ENCODE measurements at regions not wholly inside any gene's neighbourhood (a gene's known extent, or its start where the extent isn't known, plus 50 kb on each side); places are given as distances from the start of the nearest gene placed in this dataset.

GRCh38 chr1:217011097-217011496, 287.9 kb upstream of the ESRRG start:
- Histone ChIP-seq H3K9me3 (ENCODE audit: control insufficient read depth, insufficient read depth, low read length) (no peaks in the 10 kb centered on the region), H3K36me3 (ENCODE audit: control insufficient read depth, low read length) (no peaks in the 10 kb centered on the region), H3K9me2 (replicated peaks; ENCODE audit: control insufficient read depth, low read length) (no peaks in the 10 kb centered on the region), H3F3A (ENCODE audit: control insufficient read depth, insufficient read depth) (no peaks in the 10 kb centered on the region), H3K4me3 (ENCODE audit: low read length) (no peak overlapping the region), H4K20me1 (ENCODE audit: control insufficient read depth, insufficient read depth, low read depth, low read length) (no peaks in the 10 kb centered on the region), H3K79me2 (ENCODE audit: control insufficient read depth, low read length) (no peaks in the 10 kb centered on the region), H3K4me2 (ENCODE audit: low read length) (no peak overlapping the region), H3K27ac (ENCODE audit: low read depth, low read length) (no peak overlapping the region), H3K27me3 (ENCODE audit: control insufficient read depth, low read length) (no peaks in the 10 kb centered on the region), H3K4me1 (ENCODE audit: control insufficient read depth, low read length) (no peaks in the 10 kb centered on the region)
- TF ChIP-seq, protein P1, sequence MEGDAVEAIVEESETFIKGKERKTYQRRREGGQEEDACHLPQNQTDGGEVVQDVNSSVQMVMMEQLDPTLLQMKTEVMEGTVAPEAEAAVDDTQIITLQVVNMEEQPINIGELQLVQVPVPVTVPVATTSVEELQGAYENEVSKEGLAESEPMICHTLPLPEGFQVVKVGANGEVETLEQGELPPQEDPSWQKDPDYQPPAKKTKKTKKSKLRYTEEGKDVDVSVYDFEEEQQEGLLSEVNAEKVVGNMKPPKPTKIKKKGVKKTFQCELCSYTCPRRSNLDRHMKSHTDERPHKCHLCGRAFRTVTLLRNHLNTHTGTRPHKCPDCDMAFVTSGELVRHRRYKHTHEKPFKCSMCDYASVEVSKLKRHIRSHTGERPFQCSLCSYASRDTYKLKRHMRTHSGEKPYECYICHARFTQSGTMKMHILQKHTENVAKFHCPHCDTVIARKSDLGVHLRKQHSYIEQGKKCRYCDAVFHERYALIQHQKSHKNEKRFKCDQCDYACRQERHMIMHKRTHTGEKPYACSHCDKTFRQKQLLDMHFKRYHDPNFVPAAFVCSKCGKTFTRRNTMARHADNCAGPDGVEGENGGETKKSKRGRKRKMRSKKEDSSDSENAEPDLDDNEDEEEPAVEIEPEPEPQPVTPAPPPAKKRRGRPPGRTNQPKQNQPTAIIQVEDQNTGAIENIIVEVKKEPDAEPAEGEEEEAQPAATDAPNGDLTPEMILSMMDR (IDR thresholded peaks at IDR 0.05; ENCODE audit: low read depth, low read length, poor library complexity, severe bottlenecking) = no peak
- no peak for TF ChIP-seq EZH2phosphoT487 (IDR thresholded peaks at IDR 0.05; ENCODE audit: borderline replicate concordance, low read length)

- H3K27me3 ChIP-seq (ENCODE audit: control insufficient read depth, low read length) = no peaks in the 10 kb centered on the region
- H3K4me2 ChIP-seq (ENCODE audit: low read length) = no peak overlapping the region
- no peaks in the 10 kb centered on the region for H3F3A ChIP-seq (ENCODE audit: control insufficient read depth, insufficient read depth)
- no peaks in the 10 kb centered on the region for H3K79me2 ChIP-seq (ENCODE audit: control insufficient read depth, low read length)
- H3K9me3 ChIP-seq (ENCODE audit: control insufficient read depth, insufficient read depth, low read length) = no peaks in the 10 kb centered on the region
- no peaks in the 10 kb centered on the region for H3K4me1 ChIP-seq (ENCODE audit: control insufficient read depth, low read length)
- no peak overlapping the region for H3K4me3 ChIP-seq (ENCODE audit: low read length)
- H4K20me1 ChIP-seq (ENCODE audit: control insufficient read depth, insufficient read depth, low read depth, low read length) = no peaks in the 10 kb centered on the region
- TF ChIP-seq, protein P1 (IDR thresholded peaks at IDR 0.05; ENCODE audit: low read depth, low read length, poor library complexity, severe bottlenecking) = no peak
- TF ChIP-seq EZH2phosphoT487 (IDR thresholded peaks at IDR 0.05; ENCODE audit: borderline replicate concordance, low read length) = no peak
- no peak overlapping the region for H3K27ac ChIP-seq (ENCODE audit: low read depth, low read length)
- no peaks in the 10 kb centered on the region for H3K36me3 ChIP-seq (ENCODE audit: control insufficient read depth, low read length)
- no peaks in the 10 kb centered on the region; the same call in 1 of the 2 replicates for H3K9me2 ChIP-seq (replicated peaks; ENCODE audit: control insufficient read depth, low read length)
Measured at GRCh38 chr1:217010253-217010652, 287.0 kb upstream of the ESRRG start.

DNA sequence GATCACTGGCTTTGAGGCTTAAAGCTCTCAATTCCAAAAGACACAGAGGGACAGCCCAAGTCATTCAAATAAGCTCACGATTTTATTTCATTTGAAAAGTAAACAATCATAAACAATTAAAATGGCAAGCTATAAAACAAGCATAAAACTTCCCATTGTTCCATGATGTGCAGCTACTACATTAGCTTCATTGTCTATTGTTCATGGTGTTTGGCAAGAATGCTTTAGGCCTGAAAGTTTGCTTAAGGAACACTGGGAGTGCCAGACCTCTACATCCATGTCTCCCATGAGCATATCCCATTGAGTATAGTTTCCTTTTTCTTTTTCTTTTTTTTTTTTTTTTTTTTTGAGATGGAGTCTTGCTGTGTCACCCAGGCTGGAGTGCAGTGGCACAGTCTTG, 286.1 kb upstream of the ESRRG start:
- no peak for TF ChIP-seq EZH2phosphoT487 (IDR thresholded peaks at IDR 0.05; ENCODE audit: borderline replicate concordance, low read length)
- TF ChIP-seq, protein P1 (IDR thresholded peaks at IDR 0.05; ENCODE audit: low read depth, low read length, poor library complexity, severe bottlenecking) = no peak
- H3K9me2 ChIP-seq (replicated peaks; ENCODE audit: control insufficient read depth, low read length) = no peaks in the 10 kb centered on the region; the same call in 1 of the 2 replicates
- no peaks in the 10 kb centered on the region for H3K4me1 ChIP-seq (ENCODE audit: control insufficient read depth, low read length)
- H3K79me2 ChIP-seq (ENCODE audit: control insufficient read depth, low read length) = no peaks in the 10 kb centered on the region
- no peaks in the 10 kb centered on the region for H3K36me3 ChIP-seq (ENCODE audit: control insufficient read depth, low read length)
- no peaks in the 10 kb centered on the region for H3K27me3 ChIP-seq (ENCODE audit: control insufficient read depth, low read length)
- no peak overlapping the region for H3K27ac ChIP-seq (ENCODE audit: low read depth, low read length)
- no peaks in the 10 kb centered on the region for H3K9me3 ChIP-seq (ENCODE audit: control insufficient read depth, insufficient read depth, low read length)
- no peaks in the 10 kb centered on the region for H3F3A ChIP-seq (ENCODE audit: control insufficient read depth, insufficient read depth)
- H3K4me2 ChIP-seq (ENCODE audit: low read length) = no peak overlapping the region
- no peak overlapping the region for H3K4me3 ChIP-seq (ENCODE audit: low read length)
- no peaks in the 10 kb centered on the region for H4K20me1 ChIP-seq (ENCODE audit: control insufficient read depth, insufficient read depth, low read depth, low read length)

All from DOHH2 (cell line).